ENCODE measurements at regions not wholly inside any gene's neighbourhood (a gene's known extent, or its start where the extent isn't known, plus 50 kb on each side); places are given as distances from the start of the nearest gene placed in this dataset.

DNA sequence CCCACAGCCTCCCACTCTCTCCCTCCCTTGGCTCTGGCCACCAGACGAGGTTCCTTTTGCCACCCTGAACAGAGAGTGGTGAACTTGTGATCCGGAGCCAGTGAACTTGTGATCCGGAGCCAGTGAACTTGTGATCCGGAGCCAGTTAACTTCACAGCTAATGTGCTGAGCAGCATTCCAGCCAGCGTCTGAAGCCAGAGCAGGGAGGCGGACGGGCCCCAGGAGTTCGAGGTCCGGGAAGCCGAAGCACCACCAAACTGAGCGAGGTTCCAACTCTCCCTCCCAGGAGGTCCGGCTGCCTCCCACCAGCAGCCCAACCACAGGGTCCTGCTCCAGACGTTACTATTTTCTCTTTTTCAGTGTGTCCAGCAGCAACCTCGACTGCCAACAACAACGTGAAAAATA lies 85.8 kb downstream of the SYF2 start:
- intact Hi-C loops (cut with micrococcal nuclease), result no loop called here
- no peak for ATAC-seq (ENCODE audit: low read depth)
- peaks cover 9 to 14% of the 10 kb centered on the region in 2 donors for H3K4me1 ChIP-seq (ENCODE audit: control insufficient read depth in 2 of 2, insufficient read depth in 2 of 2, low read length in 2 of 2)
- H3K9me3 Mint-ChIP-seq (ENCODE audit: insufficient read depth), result no peaks in the 10 kb centered on the region
- TF ChIP-seq, protein P1, sequence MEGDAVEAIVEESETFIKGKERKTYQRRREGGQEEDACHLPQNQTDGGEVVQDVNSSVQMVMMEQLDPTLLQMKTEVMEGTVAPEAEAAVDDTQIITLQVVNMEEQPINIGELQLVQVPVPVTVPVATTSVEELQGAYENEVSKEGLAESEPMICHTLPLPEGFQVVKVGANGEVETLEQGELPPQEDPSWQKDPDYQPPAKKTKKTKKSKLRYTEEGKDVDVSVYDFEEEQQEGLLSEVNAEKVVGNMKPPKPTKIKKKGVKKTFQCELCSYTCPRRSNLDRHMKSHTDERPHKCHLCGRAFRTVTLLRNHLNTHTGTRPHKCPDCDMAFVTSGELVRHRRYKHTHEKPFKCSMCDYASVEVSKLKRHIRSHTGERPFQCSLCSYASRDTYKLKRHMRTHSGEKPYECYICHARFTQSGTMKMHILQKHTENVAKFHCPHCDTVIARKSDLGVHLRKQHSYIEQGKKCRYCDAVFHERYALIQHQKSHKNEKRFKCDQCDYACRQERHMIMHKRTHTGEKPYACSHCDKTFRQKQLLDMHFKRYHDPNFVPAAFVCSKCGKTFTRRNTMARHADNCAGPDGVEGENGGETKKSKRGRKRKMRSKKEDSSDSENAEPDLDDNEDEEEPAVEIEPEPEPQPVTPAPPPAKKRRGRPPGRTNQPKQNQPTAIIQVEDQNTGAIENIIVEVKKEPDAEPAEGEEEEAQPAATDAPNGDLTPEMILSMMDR (IDR thresholded peaks at IDR 0.05), result no peak
- no peak for TF ChIP-seq EZH2 (IDR thresholded peaks at IDR 0.05; ENCODE audit: borderline replicate concordance, insufficient read depth, low read depth, low read length, poor library complexity, severe bottlenecking)
- no peak overlapping the region for H3K27ac Mint-ChIP-seq
- no peak overlapping the region for H3K4me3 Mint-ChIP-seq
- no peak overlapping the region for H3K27ac ChIP-seq (ENCODE audit: low read length in 2 of 2)
- peaks cover 0 to 6% (median 5%) of the 10 kb centered on the region in 4 experiments for H3K27me3 ChIP-seq (replicated peaks in 1 of 4; ENCODE audit: control extremely low read depth in 1 of 4, control insufficient read depth in 3 of 4, insufficient read depth in 4 of 4, low read length in 3 of 4)
- no peak overlapping the region for H3K4me3 ChIP-seq (ENCODE audit: control extremely low read depth in 1 of 5, extremely low read depth in 1 of 5, insufficient read depth in 1 of 5, low read depth in 2 of 5, low read length in 4 of 5)
- peaks cover 32% of the 10 kb centered on the region for H3K27me3 Mint-ChIP-seq
- H3K4me2 ChIP-seq (replicated peaks; ENCODE audit: low read depth, low read length, poor library complexity, severe bottlenecking), result peak overlapping the region; percentile 47
- no peak overlapping the region for H3K9ac ChIP-seq (ENCODE audit: low read length)
- H3K36me3 ChIP-seq (replicated peaks in 1 of 2; ENCODE audit: control extremely low read depth in 1 of 2, control insufficient read depth in 1 of 2, extremely low read depth in 1 of 2, insufficient read depth in 2 of 2, low read length in 1 of 2), result no peaks in the 10 kb centered on the region
- ChIA-PET CTCF (interaction anchor here (0.6 to 1.4 kb wide), 2 partner anchors 246 to 298 kb away, joined by 3 to 7 read pairs; no protein-coding TSS in a partner anchor), POLR2A (no interaction called here)
- DNase-seq, result no peak
- peaks cover 12% of the 10 kb centered on the region for H3K4me1 Mint-ChIP-seq
- H3K9me3 ChIP-seq (ENCODE audit: control extremely low read depth in 1 of 3, control insufficient read depth in 2 of 3, insufficient read depth in 1 of 3, low read length in 2 of 3), result no peaks in the 10 kb centered on the region
- H2AFZ ChIP-seq (ENCODE audit: insufficient read depth, low read depth, low read length, poor library complexity, severe bottlenecking), result no peak overlapping the region
- no peaks in the 10 kb centered on the region for H3K79me2 ChIP-seq (ENCODE audit: control insufficient read depth, insufficient read depth, low read length)
- H4K20me1 ChIP-seq (ENCODE audit: control insufficient read depth, insufficient read depth, low read length, poor library complexity, severe bottlenecking), result no peaks in the 10 kb centered on the region
- 66% methylated on average over 15 of the region's 15 CpGs for WGBS (ENCODE audit: insufficient coverage)

DNA sequence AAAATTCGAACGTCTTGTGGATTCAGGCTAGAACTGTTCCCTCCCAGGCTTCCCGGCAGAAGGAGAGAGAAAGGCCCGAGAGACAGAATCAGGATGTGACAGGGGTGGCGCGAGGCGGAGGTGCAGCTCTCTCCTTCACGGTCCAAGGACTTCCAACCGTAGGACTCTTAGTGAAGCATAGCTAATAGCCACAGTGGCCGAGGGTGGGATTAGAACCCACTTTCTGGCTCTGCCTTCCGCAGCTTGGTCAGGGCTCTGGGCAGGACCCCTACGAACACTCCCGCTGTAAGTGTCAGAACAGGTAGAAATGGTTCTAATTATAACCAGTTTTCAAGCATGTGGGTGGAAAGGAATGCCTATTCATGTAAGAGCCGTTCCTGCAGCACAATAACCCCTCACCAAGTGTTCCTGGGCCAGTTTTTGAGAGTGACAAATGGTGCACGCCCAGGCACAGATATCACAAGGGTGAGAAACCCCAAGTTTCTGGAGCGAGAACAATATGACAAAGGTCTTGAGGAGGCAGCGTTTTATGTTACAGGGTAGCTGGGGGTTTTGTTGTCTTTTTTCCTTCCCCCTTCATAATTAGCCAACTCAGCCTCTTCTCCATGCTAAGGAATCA lies 86.4 kb downstream of the SYF2 start:
- WGBS (ENCODE audit: insufficient coverage), result 29% methylated on average over 10 of the region's 17 CpGs
- no peak overlapping the region for H3K27ac Mint-ChIP-seq
- H2AFZ ChIP-seq (ENCODE audit: insufficient read depth, low read depth, low read length, poor library complexity, severe bottlenecking), result no peak overlapping the region
- CTCF ChIA-PET, result interaction anchor here (0.6 to 1.4 kb wide), 2 partner anchors 245 to 298 kb away, joined by 3 to 7 read pairs; no protein-coding TSS in a partner anchor
- peaks cover 12% of the 10 kb centered on the region for H3K4me1 Mint-ChIP-seq
- no peaks in the 10 kb centered on the region for H3K36me3 ChIP-seq (replicated peaks in 1 of 2; ENCODE audit: control extremely low read depth in 1 of 2, control insufficient read depth in 1 of 2, extremely low read depth in 1 of 2, insufficient read depth in 2 of 2, low read length in 1 of 2)
- peak; percentile 53 for DNase-seq
- H3K4me2 ChIP-seq (replicated peaks; ENCODE audit: low read depth, low read length, poor library complexity, severe bottlenecking), result peak overlapping the region; percentile 47
- no peaks in the 10 kb centered on the region for H4K20me1 ChIP-seq (ENCODE audit: control insufficient read depth, insufficient read depth, low read length, poor library complexity, severe bottlenecking)
- no peaks in the 10 kb centered on the region for H3K9me3 Mint-ChIP-seq (ENCODE audit: insufficient read depth)
- peak; percentile 65 for ATAC-seq (ENCODE audit: low read depth)
- H3K27ac ChIP-seq (ENCODE audit: low read length in 2 of 2), result no peak overlapping the region
- no peaks in the 10 kb centered on the region for H3K79me2 ChIP-seq (ENCODE audit: control insufficient read depth, insufficient read depth, low read length)
- TF ChIP-seq EZH2 (IDR thresholded peaks at IDR 0.05; ENCODE audit: borderline replicate concordance, insufficient read depth, low read depth, low read length, poor library complexity, severe bottlenecking), result no peak
- TF ChIP-seq, protein P1 (IDR thresholded peaks at IDR 0.05), result no peak
- peaks cover 33% of the 10 kb centered on the region for H3K27me3 Mint-ChIP-seq
- POLR2A ChIA-PET, result no interaction called here
- intact Hi-C loops (cut with micrococcal nuclease), result no loop called here
- H3K27me3 ChIP-seq (replicated peaks in 1 of 4; ENCODE audit: control extremely low read depth in 1 of 4, control insufficient read depth in 3 of 4, insufficient read depth in 4 of 4, low read length in 3 of 4), result peaks cover 0 to 6% (median 5%) of the 10 kb centered on the region in 4 experiments
- H3K4me3 Mint-ChIP-seq, result peak overlapping the region; percentile 51
- H3K4me3 ChIP-seq (ENCODE audit: control extremely low read depth in 1 of 5, extremely low read depth in 1 of 5, insufficient read depth in 1 of 5, low read depth in 2 of 5, low read length in 4 of 5), result no peak overlapping the region
- no peaks in the 10 kb centered on the region for H3K9me3 ChIP-seq (ENCODE audit: control extremely low read depth in 1 of 3, control insufficient read depth in 2 of 3, insufficient read depth in 1 of 3, low read length in 2 of 3)
- peak overlapping the region; percentile 29 for H3K9ac ChIP-seq (ENCODE audit: low read length)
- peaks cover 9 to 14% of the 10 kb centered on the region in 2 donors for H3K4me1 ChIP-seq (ENCODE audit: control insufficient read depth in 2 of 2, insufficient read depth in 2 of 2, low read length in 2 of 2)
